ENCODE measurements at regions not wholly inside any gene's neighbourhood (a gene's known extent, or its start where the extent isn't known, plus 50 kb on each side); places are given as distances from the start of the nearest gene placed in this dataset.

DNA sequence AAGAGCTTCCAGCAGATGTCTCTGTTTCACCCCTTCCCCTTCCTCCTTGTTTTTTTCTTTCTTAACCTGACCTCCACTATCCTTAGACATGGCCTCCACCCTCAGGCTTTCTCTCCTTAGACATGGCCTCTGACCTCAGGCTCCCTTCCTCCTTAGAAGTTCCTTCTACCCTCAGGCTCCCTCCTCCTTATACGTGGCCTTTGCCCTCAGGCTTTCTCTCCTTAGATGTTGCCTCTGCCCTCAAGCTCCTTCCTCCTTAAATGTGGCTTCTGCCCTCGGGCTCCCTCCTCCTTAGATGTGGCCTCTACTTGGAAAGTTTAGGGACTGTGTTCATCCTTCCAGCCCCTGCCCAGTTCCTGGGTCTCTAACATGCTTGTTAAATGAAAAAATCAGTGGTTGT is 180.4 kb upstream of the S1PR3 start:
- Histone ChIP-seq H3K9me3 (ENCODE audit: control insufficient read depth, insufficient read depth, low read length) (no peaks in the 10 kb centered on the region), H4K20me1 (ENCODE audit: insufficient read depth, low read length) (no peaks in the 10 kb centered on the region), H2BK20ac (ENCODE audit: low read depth, low read length) (no peak overlapping the region), H3K4me3 (ENCODE audit: insufficient read depth, low read depth, low read length) (no peak overlapping the region), H2BK15ac (ENCODE audit: low read depth, low read length) (no peak overlapping the region), H2BK5ac (ENCODE audit: low read depth, low read length, poor library complexity, severe bottlenecking) (no peak overlapping the region), H3K14ac (replicated peaks; ENCODE audit: low read depth, low read length) (no peak overlapping the region), H3K36me3 (ENCODE audit: control insufficient read depth, insufficient read depth, low read length) (no peaks in the 10 kb centered on the region), H2BK120ac (ENCODE audit: low read depth, low read length) (peak overlapping the region; percentile 25; the same call in 1 of the 2 replicates), H3K27ac (ENCODE audit: insufficient read depth, low read length) (no peak overlapping the region), H3K18ac (ENCODE audit: low read depth, low read length) (peak overlapping the region; percentile 17; the same call in 1 of the 2 replicates), H4K8ac (ENCODE audit: low read depth in 2 of 2, low read length in 2 of 2) (no peak overlapping the region; a peak in 1 of 4 replicates), H3K4me2 (ENCODE audit: low read depth, low read length) (no peak overlapping the region), H2AK9ac (replicated peaks; ENCODE audit: low read depth, low read length, poor library complexity) (no peak overlapping the region), H4K5ac (ENCODE audit: low read depth, low read length) (peak overlapping the region; percentile 64; the same call in 1 of the 2 replicates), H2AK5ac (ENCODE audit: low read depth, low read length) (peak overlapping the region; percentile 22; the same call in 1 of the 2 replicates), H3K4me1 (ENCODE audit: control insufficient read depth, insufficient read depth, low read length) (peaks cover 19% of the 10 kb centered on the region), H3K9me1 (ENCODE audit: insufficient read depth, low read length) (peaks cover 8% of the 10 kb centered on the region; the same call in 1 of the 2 replicates), H3K23ac (ENCODE audit: low read depth, low read length) (no peak overlapping the region), H2AFZ (replicated peaks; ENCODE audit: low read length, poor library complexity) (no peak overlapping the region), H4K91ac (ENCODE audit: insufficient read depth, low read depth, low read length) (no peak overlapping the region), H3K27me3 (ENCODE audit: control insufficient read depth, insufficient read depth, low read length) (no peaks in the 10 kb centered on the region), H3K9ac (ENCODE audit: low read depth, low read length) (no peak overlapping the region), H3K79me1 (ENCODE audit: low read depth in 1 of 2, low read length in 2 of 2) (no peaks in the 10 kb centered on the region), H3K56ac (ENCODE audit: extremely low read depth, insufficient read depth, low read length) (no peak overlapping the region), H3K4ac (ENCODE audit: low read depth, low read length) (no peak overlapping the region)
- ATAC-seq (ENCODE audit: low read depth) (no peak), DNase-seq (no peak)
- no TSS peak for BruUV-seq (replicated peaks)
- intact Hi-C loops (cut with micrococcal nuclease) (no loop called here), in situ Hi-C loops (cut with MboI; ENCODE audit: low sequenced_read_pairs) (no loop called here), dilution Hi-C loops (cut with HindIII; ENCODE audit: low sequenced_read_pairs, unreplicated experiment) (no loop called here)
- ChIA-PET CTCF (interaction anchor here (0.5 kb wide), 1 partner anchor 18 kb away, joined by 4 read pairs; no protein-coding TSS in a partner anchor), POLR2A (ENCODE audit: unreplicated experiment) (no interaction called here)
- no CpG with 5 or more reads among the region's 2 CpGs for WGBS, 2 experiments (ENCODE audit: extremely low coverage in 2 of 2, insufficient read length in 1 of 2)
- no peak for TF ChIP-seq SMC3 (IDR thresholded peaks at IDR 0.05; ENCODE audit: low read depth, low read length)
- no peak for TF ChIP-seq FOS (IDR thresholded peaks at IDR 0.05; ENCODE audit: low read depth, low read length)
- TF ChIP-seq CEBPB (IDR thresholded peaks at IDR 0.05; ENCODE audit: low read depth, low read length): no peak
- no peak for TF ChIP-seq POLR2A (IDR thresholded peaks at IDR 0.05; ENCODE audit: low read depth, low read length)

Measured in IMR-90 (cell line).